ENCODE measurements at regions not wholly inside any gene's neighbourhood (a gene's known extent, or its start where the extent isn't known, plus 50 kb on each side); places are given as distances from the start of the nearest gene placed in this dataset.

DNA sequence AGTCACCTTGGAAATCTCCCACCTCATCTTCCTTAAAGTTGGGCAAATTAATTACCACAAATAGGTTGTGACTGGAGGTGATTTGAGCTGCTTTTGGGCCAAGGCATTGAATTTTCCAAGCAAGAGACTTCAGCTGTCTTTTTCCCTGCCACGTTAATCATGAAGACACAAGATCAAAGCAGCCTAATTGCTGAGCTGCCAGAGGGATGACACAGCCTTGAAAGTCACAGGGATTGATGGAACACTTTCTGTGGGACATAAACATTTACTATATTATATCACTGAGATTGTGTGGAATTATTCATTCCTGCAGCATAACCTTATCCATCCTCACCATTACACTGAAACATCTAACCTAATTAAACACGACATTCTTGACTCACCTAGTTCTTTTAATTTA lies 172.2 kb downstream of the FAM170A start (continued):
- TF ChIP-seq, protein P1, sequence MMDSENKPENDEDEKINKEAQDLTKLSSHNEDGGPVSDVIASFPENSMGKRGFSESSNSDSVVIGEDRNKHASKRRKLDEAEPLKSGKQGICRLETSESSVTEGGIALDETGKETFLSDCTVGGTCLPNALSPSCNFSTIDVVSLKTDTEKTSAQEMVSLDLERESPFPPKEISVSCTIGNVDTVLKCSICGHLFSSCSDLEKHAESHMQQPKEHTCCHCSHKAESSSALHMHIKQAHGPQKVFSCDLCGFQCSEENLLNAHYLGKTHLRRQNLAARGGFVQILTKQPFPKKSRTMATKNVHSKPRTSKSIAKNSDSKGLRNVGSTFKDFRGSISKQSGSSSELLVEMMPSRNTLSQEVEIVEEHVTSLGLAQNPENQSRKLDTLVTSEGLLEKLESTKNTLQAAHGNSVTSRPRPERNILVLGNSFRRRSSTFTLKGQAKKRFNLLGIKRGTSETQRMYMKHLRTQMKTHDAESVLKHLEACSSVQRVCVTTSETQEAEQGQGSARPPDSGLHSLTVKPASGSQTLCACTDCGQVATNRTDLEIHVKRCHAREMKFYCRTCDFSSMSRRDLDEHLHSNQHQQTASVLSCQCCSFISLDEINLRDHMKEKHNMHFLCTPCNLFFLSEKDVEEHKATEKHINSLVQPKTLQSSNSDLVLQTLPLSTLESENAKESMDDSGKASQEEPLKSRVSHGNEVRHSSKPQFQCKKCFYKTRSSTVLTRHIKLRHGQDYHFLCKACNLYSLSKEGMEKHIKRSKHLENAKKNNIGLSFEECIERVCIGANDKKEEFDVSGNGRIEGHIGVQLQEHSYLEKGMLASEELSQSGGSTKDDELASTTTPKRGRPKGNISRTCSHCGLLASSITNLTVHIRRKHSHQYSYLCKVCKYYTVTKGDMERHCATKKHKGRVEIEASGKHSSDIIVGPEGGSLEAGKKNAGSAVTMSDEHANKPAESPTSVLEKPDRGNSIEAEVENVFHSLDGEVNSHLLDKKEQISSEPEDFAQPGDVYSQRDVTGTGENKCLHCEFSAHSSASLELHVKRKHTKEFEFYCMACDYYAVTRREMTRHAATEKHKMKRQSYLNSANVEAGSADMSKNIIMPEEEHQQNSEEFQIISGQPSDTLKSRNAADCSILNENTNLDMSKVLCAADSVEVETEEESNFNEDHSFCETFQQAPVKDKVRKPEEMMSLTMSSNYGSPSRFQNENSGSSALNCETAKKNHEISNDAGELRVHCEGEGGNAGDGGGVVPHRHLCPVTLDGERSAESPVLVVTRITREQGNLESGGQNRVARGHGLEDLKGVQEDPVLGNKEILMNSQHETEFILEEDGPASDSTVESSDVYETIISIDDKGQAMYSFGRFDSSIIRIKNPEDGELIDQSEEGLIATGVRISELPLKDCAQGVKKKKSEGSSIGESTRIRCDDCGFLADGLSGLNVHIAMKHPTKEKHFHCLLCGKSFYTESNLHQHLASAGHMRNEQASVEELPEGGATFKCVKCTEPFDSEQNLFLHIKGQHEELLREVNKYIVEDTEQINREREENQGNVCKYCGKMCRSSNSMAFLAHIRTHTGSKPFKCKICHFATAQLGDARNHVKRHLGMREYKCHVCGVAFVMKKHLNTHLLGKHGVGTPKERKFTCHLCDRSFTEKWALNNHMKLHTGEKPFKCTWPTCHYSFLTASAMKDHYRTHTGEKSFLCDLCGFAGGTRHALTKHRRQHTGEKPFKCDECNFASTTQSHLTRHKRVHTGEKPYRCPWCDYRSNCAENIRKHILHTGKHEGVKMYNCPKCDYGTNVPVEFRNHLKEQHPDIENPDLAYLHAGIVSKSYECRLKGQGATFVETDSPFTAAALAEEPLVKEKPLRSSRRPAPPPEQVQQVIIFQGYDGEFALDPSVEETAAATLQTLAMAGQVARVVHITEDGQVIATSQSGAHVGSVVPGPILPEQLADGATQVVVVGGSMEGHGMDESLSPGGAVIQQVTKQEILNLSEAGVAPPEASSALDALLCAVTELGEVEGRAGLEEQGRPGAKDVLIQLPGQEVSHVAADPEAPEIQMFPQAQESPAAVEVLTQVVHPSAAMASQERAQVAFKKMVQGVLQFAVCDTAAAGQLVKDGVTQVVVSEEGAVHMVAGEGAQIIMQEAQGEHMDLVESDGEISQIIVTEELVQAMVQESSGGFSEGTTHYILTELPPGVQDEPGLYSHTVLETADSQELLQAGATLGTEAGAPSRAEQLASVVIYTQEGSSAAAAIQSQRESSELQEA (IDR thresholded peaks at IDR 0.05; ENCODE audit: low read depth), result no peak
- TF ChIP-seq, protein P2, sequence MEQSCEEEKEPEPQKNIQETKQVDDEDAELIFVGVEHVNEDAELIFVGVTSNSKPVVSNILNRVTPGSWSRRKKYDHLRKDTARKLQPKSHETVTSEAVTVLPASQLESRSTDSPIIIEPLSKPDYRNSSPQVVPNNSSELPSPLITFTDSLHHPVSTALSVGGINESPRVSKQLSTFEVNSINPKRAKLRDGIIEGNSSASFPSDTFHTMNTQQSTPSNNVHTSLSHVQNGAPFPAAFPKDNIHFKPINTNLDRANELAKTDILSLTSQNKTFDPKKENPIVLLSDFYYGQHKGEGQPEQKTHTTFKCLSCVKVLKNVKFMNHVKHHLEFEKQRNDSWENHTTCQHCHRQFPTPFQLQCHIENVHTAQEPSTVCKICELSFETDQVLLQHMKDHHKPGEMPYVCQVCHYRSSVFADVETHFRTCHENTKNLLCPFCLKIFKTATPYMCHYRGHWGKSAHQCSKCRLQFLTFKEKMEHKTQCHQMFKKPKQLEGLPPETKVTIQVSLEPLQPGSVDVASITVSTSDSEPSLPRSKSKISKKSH (CRISPR knock-in tag; IDR thresholded peaks at IDR 0.05), result no peak
- TF ChIP-seq RBBP5 (IDR thresholded peaks at IDR 0.05; ENCODE audit: borderline replicate concordance, insufficient read depth, low read length, poor library complexity, severe bottlenecking), result no peak
- no peak for TF ChIP-seq ASH1L (IDR thresholded peaks at IDR 0.05; ENCODE audit: borderline replicate concordance, low read depth, partially characterized antibody)
- TF ChIP-seq ZNF785 (CRISPR knock-in tag; IDR thresholded peaks at IDR 0.05), result no peak
- TF ChIP-seq ARID1B (IDR thresholded peaks at IDR 0.05), result no peak
- TF ChIP-seq, protein P3, sequence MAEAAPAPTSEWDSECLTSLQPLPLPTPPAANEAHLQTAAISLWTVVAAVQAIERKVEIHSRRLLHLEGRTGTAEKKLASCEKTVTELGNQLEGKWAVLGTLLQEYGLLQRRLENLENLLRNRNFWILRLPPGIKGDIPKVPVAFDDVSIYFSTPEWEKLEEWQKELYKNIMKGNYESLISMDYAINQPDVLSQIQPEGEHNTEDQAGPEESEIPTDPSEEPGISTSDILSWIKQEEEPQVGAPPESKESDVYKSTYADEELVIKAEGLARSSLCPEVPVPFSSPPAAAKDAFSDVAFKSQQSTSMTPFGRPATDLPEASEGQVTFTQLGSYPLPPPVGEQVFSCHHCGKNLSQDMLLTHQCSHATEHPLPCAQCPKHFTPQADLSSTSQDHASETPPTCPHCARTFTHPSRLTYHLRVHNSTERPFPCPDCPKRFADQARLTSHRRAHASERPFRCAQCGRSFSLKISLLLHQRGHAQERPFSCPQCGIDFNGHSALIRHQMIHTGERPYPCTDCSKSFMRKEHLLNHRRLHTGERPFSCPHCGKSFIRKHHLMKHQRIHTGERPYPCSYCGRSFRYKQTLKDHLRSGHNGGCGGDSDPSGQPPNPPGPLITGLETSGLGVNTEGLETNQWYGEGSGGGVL (CRISPR knock-in tag; IDR thresholded peaks at IDR 0.05), result no peak
- no peak for TF ChIP-seq CXXC5 (CRISPR knock-in tag; IDR thresholded peaks at IDR 0.05)

Measured in K562 (cell line).